Glomerular visceral epithelial cell (primary cell): ENCODE measurements at regions not wholly inside any gene's neighbourhood (a gene's known extent, or its start where the extent isn't known, plus 50 kb on each side); places are given as distances from the start of the nearest gene placed in this dataset.
A peak's percentile ranks its signal among the peaks of the same experiment; 100 is the strongest.
"Not testable (repeated sequence)": the region's sequence is repeated elsewhere in the genome, so short reads cannot be mapped to it uniquely, and the experiment has no call there.

Experiments used
- DNase-seq: peaks from one replicate; pipeline ENCODE4 v3.0.0-alpha.2; 2016; ENCODE audit errors: extremely low spot score

- DNase-seq: no peak
Measured at GRCh38 chr6:56745971-56746370, 103.3 kb upstream of the DST start.

- DNase-seq: no peak
Measured at GRCh38 chr6:56745081-56745480, 102.4 kb upstream of the DST start.

- no peak for DNase-seq
Measured at GRCh38 chr6:56744528-56744927, 101.8 kb upstream of the DST start.

GRCh38 chr6:56742122-56742791 is 99.6 kb upstream of the DST start:
- DNase-seq: no peak

- DNase-seq: no peak
Measured at GRCh38 chr6:56741472-56741871, 98.8 kb upstream of the DST start.

DNA sequence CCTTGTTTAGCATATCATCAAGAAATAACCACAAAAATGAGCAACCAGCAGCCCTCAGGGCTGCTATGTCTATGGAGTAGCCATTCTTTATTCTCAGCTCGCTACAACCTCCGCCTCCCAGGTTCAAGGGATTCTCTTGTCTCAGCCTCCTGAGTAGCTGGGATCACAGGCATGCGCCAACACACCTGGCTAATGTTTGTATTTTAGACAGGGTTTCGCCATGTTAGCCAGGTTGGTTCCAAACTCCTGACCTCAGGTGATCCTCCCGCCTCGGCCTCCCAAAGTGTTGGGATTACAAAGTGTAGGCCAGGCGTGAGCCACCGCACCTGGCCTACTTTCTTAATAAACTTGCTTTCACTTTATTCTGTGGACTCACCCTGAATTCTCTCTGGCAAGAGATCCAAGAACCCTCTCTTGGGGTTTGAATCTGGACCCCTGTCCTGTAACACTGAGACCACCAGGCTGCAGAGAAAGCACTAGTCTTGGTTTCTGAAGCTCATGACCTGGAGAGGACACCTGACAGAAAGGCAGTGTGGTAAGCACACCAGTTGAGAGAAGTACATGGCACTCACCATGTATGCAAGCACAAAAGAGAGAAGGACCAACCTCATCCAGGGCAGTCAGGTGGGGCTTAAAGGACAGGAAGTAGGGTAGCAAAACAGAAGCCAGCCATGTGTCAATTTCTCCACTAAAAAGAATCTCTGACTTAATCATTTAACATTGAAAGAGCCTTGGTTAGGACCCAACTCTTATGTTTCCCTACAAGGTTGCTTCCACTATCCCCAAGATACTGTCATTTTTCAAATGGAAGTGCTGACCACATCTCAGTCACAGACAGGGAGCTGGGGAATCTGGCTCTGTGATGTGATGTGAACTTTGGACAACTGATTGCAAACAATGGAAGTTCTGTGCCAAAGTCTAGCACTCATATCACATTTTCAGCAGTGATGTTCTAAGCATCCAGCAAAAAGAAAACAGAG is 97.4 kb upstream of the DST start:
- DNase-seq: no peak

DNA sequence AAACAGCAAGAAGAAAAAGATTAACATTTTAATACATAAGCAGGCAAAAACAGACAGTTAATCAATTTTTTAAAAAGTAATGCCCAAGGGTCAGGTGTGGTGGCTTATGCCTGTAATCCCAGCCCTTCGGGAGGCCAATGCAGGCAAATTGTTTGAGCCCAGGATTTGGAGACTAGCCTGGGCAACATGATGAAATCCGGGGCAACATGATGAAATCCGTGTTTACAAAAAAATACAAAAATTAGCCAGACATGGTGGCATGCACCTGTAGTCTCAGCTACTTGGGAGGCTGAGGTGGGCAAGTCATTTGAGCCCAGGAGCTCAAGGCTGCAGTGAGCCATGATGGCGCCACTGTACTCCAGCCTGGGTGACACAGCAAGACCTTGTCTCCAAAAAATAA is 94.1 kb upstream of the DST start:
- no peak for DNase-seq

GRCh38 chr6:56734335-56734734 is 91.6 kb upstream of the DST start:
- no peak for DNase-seq

- no peak for DNase-seq
Measured at GRCh38 chr6:56733211-56733697, 90.6 kb upstream of the DST start.

DNA sequence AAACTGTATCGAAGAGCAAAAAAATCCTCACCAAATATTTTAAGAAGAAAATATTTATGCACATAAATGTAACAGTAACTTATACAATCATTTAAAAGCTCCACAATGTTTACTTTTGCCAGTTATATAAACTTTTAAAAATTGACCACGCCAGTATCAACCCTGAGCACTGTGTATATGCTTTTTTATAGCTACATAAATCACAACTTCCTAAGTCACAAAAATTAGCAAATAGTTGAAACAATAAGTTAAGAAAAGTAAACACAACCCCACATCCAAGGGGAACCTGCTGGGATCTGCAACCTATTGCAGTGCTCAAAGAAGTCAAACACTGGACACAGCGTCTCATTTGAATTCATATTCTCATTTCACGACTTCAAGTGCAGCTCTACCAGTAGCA is 89.8 kb upstream of the DST start:
- no peak for DNase-seq

GRCh38 chr6:56730663-56731529 is 88.2 kb upstream of the DST start:
- DNase-seq: peak; percentile 43

DNA sequence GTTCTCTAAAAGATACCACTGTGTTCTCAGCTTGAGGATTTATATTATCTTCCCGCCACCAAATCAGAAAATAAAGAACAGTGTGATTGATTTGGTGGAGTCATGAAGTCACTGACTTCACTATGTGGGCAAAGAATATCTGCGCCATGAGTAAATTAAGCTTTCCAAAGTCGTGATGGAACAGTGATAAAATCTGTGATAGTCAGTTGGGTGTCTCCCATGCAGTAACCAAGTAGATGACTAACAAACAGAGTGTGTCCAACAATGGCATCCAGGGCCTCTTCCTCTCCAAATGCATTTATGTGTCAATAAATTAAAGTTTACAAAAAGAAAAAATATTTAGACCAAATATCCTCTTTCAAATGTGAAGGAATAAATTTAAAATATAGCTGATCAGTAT is 87.0 kb upstream of the DST start:
- DNase-seq: peak; percentile 20

DNA sequence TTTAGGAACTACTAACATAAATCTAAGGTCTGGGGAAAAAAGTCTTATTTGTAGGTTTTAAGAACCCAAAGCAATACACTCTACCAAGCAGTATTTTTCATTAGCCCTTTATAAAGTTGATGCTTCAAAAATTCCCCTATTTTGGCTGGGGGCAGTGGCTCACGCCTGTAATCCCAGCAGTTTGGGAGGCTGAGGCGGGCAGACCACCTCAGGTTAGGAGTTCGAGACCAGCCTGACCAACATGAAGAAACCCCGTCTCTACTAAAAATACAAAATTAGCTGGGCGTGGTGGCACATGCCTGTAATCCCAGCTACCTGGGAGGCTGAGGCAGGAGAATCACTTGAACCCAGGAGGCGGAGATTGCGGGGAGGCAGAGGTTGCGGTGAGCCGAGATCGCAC is 86.5 kb upstream of the DST start:
- not testable (repeated sequence) for DNase-seq

- DNase-seq: no peak
Measured at GRCh38 chr6:56727097-56727850, 84.6 kb upstream of the DST start.

DNA sequence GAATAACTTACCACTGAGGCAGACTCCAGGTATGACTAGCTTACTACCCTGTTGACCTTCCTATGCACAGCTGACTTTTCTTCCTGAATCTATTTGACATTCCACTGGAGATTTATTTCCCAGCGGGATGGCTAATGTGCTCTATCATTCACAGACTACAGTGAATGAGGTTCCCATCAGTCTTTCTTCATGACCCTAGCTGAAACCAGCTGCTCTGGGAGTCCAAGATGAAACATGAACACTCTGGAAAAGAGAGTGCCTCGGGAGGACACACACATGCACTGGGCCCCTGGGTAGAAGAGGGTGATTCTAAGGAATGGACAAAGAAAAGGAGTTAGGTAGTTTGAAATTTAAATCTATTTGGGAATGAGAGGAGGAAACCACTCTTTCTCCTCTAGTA is 82.6 kb upstream of the DST start:
- DNase-seq: no peak

- peak; percentile 16 for DNase-seq
Measured at GRCh38 chr6:56724455-56724854, 81.8 kb upstream of the DST start.

- DNase-seq: no peak
Measured at GRCh38 chr6:56720882-56721281, 78.2 kb upstream of the DST start.

GRCh38 chr6:56720202-56720601 is 77.5 kb upstream of the DST start:
- not testable (repeated sequence) for DNase-seq

- DNase-seq: not testable (repeated sequence)
Measured at GRCh38 chr6:56719315-56720058, 76.8 kb upstream of the DST start.

GRCh38 chr6:56718236-56718635 is 75.5 kb upstream of the DST start:
- DNase-seq: no peak
